Skeletal muscle tissue (tissue), 3 donors: ENCODE measurements at regions not wholly inside any gene's neighbourhood (a gene's known extent, or its start where the extent isn't known, plus 50 kb on each side); places are given as distances from the start of the nearest gene placed in this dataset.

ENCODE experiments used
- H3K27ac ChIP-seq: one replicate; pipeline ENCODE4 v1.7.0; 2013; ENCODE audit warnings: mild to moderate bottlenecking, low read depth, low read length, inconsistent platforms
- H3K27me3 ChIP-seq, 3 donors: one replicate each; pipeline ENCODE4 v1.7.0; 2013; ENCODE audit warnings: low read length in 3 of 3; ENCODE audit not compliant: control insufficient read depth in 3 of 3, insufficient read depth in 3 of 3
- H3K36me3 ChIP-seq, 3 donors: one replicate each; pipeline ENCODE4 v1.7.0; 2013; ENCODE audit warnings: low read length in 3 of 3; ENCODE audit not compliant: control insufficient read depth in 3 of 3, insufficient read depth in 3 of 3
- H3K4me1 ChIP-seq, 3 donors: one replicate each; pipeline ENCODE4 v1.7.0; 2013; ENCODE audit warnings: low read length in 3 of 3, mild to moderate bottlenecking in 3 of 3; ENCODE audit not compliant: control insufficient read depth in 3 of 3, insufficient read depth in 3 of 3
- H3K4me3 ChIP-seq, 3 donors: one replicate each; pipeline ENCODE4 v1.7.0; 2013; ENCODE audit warnings: low read length in 3 of 3
- H3K9ac ChIP-seq, 3 donors: one replicate each; pipeline ENCODE4 v1.7.0; 2013; ENCODE audit warnings: low read length in 3 of 3, mild to moderate bottlenecking in 3 of 3, moderate library complexity in 2 of 3, low read depth in 1 of 3
- H3K9me3 ChIP-seq, 3 donors: one replicate each; pipeline ENCODE4 v1.7.0; 2013; ENCODE audit warnings: low read length in 3 of 3; ENCODE audit not compliant: control insufficient read depth in 3 of 3
- donor health status: Osteomylitis.

DNA sequence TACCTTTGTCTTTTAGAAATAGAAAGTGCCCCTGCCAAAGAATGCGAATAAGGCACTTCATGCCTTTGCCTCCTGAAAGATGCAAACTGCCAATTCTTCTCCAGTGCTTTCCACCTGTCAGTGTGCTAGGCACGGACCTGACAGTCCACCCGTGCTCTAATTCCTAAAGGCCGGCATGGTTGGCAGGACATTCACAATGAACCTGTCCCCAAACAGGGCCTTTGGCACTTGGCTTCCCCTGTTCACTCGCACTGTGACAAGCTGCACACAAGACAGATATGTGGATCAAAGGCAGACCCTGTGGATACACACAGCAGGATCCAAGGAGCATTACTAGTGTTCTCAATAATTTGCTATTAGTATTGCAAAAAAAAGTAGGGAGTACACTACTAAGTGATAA, 505.7 kb upstream of the AGTR1 start:
- Histone ChIP-seq H3K9ac (no peak overlapping the region), H3K27me3 (no peaks in the 10 kb centered on the region), H3K4me1 (no peaks in the 10 kb centered on the region), H3K36me3 (no peaks in the 10 kb centered on the region), H3K4me3 (no peak overlapping the region), H3K27ac (no peak overlapping the region), H3K9me3 (no peaks in the 10 kb centered on the region)

GRCh38 chr3:148197061-148197460, 500.6 kb upstream of the AGTR1 start:
- Histone ChIP-seq H3K4me3 (no peak overlapping the region), H3K27me3 (no peaks in the 10 kb centered on the region), H3K4me1 (no peaks in the 10 kb centered on the region), H3K27ac (no peak overlapping the region), H3K36me3 (no peaks in the 10 kb centered on the region), H3K9me3 (no peaks in the 10 kb centered on the region), H3K9ac (no peak overlapping the region)

GRCh38 chr3:148202386-148202785, 495.3 kb upstream of the AGTR1 start:
- Histone ChIP-seq H3K4me3 (no peak overlapping the region), H3K9me3 (no peaks in the 10 kb centered on the region), H3K9ac (no peak overlapping the region), H3K36me3 (no peaks in the 10 kb centered on the region), H3K4me1 (no peaks in the 10 kb centered on the region), H3K27ac (no peak overlapping the region), H3K27me3 (no peaks in the 10 kb centered on the region)

GRCh38 chr3:148203297-148204010, 494.2 kb upstream of the AGTR1 start:
- H3K4me1 ChIP-seq: no peaks in the 10 kb centered on the region
- no peaks in the 10 kb centered on the region for H3K27me3 ChIP-seq
- H3K9me3 ChIP-seq: no peaks in the 10 kb centered on the region
- no peak overlapping the region for H3K27ac ChIP-seq
- no peaks in the 10 kb centered on the region for H3K36me3 ChIP-seq
- H3K9ac ChIP-seq: no peak overlapping the region
- no peak overlapping the region for H3K4me3 ChIP-seq

- Histone ChIP-seq H3K36me3 (no peaks in the 10 kb centered on the region), H3K4me3 (no peak overlapping the region), H3K27ac (no peak overlapping the region), H3K4me1 (no peaks in the 10 kb centered on the region), H3K9ac (no peak overlapping the region), H3K27me3 (no peaks in the 10 kb centered on the region), H3K9me3 (no peaks in the 10 kb centered on the region)
Measured at GRCh38 chr3:148204131-148204530, 493.6 kb upstream of the AGTR1 start.

- Histone ChIP-seq H3K36me3 (no peaks in the 10 kb centered on the region), H3K27ac (no peak overlapping the region), H3K9me3 (no peaks in the 10 kb centered on the region)
Measured at GRCh38 chr3:148205977-148206376, 491.7 kb upstream of the AGTR1 start.

GRCh38 chr3:148206446-148206845, 491.3 kb upstream of the AGTR1 start:
- no peak overlapping the region for H3K27ac ChIP-seq
- no peaks in the 10 kb centered on the region for H3K36me3 ChIP-seq
- H3K4me3 ChIP-seq: no peak overlapping the region
- H3K27me3 ChIP-seq: no peaks in the 10 kb centered on the region
- no peak overlapping the region for H3K9ac ChIP-seq
- H3K4me1 ChIP-seq: no peaks in the 10 kb centered on the region
- no peaks in the 10 kb centered on the region for H3K9me3 ChIP-seq

More at GRCh38 chr3:148205977-148206376, 491.7 kb upstream of the AGTR1 start:
- Histone ChIP-seq H3K4me3 (no peak overlapping the region), H3K9ac (no peak overlapping the region), H3K4me1 (no peaks in the 10 kb centered on the region), H3K27me3 (no peaks in the 10 kb centered on the region)

GRCh38 chr3:148208975-148209374, 488.7 kb upstream of the AGTR1 start:
- H3K27me3 ChIP-seq: no peaks in the 10 kb centered on the region
- H3K9ac ChIP-seq: no peak overlapping the region
- no peaks in the 10 kb centered on the region for H3K36me3 ChIP-seq
- H3K4me1 ChIP-seq: no peaks in the 10 kb centered on the region
- no peaks in the 10 kb centered on the region for H3K9me3 ChIP-seq
- H3K27ac ChIP-seq: no peak overlapping the region
- no peak overlapping the region for H3K4me3 ChIP-seq

DNA sequence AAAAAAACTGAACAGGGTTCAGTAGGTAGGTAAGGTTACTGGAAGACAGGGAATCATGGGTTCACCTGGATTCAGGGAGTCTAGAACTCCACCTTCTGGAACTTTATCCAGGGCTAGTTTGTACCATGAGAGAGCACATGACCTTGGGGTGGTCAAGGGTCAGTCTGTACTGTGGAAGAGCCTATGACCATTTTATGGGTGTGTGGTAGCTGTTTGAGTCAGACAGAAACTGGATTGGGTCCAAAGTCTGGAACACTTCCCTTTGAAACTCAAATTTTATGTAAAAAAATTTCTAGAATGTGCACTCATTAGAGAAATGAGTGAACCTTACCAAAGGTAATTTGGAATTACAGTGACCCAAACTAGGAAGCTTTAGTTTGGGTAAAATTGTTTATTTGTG, 486.0 kb upstream of the AGTR1 start:
- Histone ChIP-seq H3K4me1 (no peaks in the 10 kb centered on the region), H3K36me3 (no peaks in the 10 kb centered on the region), H3K27me3 (no peaks in the 10 kb centered on the region), H3K27ac (no peak overlapping the region), H3K9ac (no peak overlapping the region), H3K9me3 (no peaks in the 10 kb centered on the region), H3K4me3 (no peak overlapping the region)

DNA sequence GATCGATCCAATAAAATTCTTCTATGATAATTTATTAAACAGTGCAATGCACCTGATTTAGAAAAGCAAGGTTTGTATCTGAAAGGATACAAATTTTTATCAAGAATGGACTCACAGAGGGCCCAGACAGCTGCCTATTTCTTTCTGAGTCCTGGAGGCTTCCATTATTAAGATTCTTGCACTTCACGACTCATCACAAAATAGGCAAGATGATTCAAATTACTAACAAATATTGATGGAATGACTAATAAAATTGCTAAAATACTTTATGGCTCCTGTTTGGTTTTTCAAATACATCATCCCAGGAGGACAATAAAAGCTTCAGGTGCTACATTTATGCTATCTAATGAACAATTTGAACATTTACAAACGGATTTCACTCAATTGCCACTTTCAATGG, 483.0 kb upstream of the AGTR1 start:
- no peaks in the 10 kb centered on the region for H3K36me3 ChIP-seq

More for the DNA sequence above, 483.0 kb upstream of the AGTR1 start:
- Histone ChIP-seq H3K27me3 (no peaks in the 10 kb centered on the region), H3K27ac (no peak overlapping the region), H3K4me1 (no peaks in the 10 kb centered on the region), H3K4me3 (no peak overlapping the region), H3K9me3 (no peaks in the 10 kb centered on the region), H3K9ac (no peak overlapping the region)
